SK-N-SH treated with all-trans-retinoic acid at 6 μM for 48 hours (cell line): ENCODE measurements at regions not wholly inside any gene's neighbourhood (a gene's known extent, or its start where the extent isn't known, plus 50 kb on each side); places are given as distances from the start of the nearest gene placed in this dataset.

ENCODE experiments used
- ATAC-seq: fragments of 200-7000 bp; cut with Tn5 transposase; 3 replicates; pipeline ENCODE4 v1.9.1; 2020; ENCODE audit warnings: mild to moderate bottlenecking, moderate library complexity
- ARNTL ChIP-seq: fragments of 450-650 bp; formaldehyde crosslinking; IDR thresholded peaks from 2 replicates; pipeline ENCODE4 v1.5.0; 2020; ENCODE audit warnings: low read depth, mild to moderate bottlenecking, moderate library complexity, borderline replicate concordance
- BACH2 ChIP-seq: fragments of 250-450 bp; sonication (Bioruptor Pico); IDR thresholded peaks from 2 replicates; pipeline ENCODE4 v1.9.0; 2021; ENCODE audit warnings: mild to moderate bottlenecking, borderline replicate concordance
- CREB5 ChIP-seq: fragments of 250-450 bp; sonication (Bioruptor Pico); IDR thresholded peaks from 2 replicates; pipeline ENCODE4 v1.5.1; 2020; ENCODE audit warnings: low read depth, mild to moderate bottlenecking, moderate library complexity
- ESRRG ChIP-seq: fragments of 250-450 bp; sonication (Bioruptor Pico); IDR thresholded peaks from 2 replicates; pipeline ENCODE4 v1.6.1; 2021; ENCODE audit warnings: mild to moderate bottlenecking
- GLIS3 ChIP-seq: fragments of 250-450 bp; sonication (Bioruptor Pico); IDR thresholded peaks from 2 replicates; pipeline ENCODE4 v1.5.0; 2020; ENCODE audit warnings: mild to moderate bottlenecking, moderate library complexity
- ISL1 ChIP-seq: fragments of 250-450 bp; sonication (Bioruptor Pico); IDR thresholded peaks from 2 replicates; pipeline ENCODE4 v2.1.2; 2022; ENCODE audit warnings: mild to moderate bottlenecking, moderate library complexity
- OSR1 ChIP-seq: fragments of 250-450 bp; sonication (Bioruptor Pico); IDR thresholded peaks from 2 replicates; pipeline ENCODE4 v1.8.0; 2022; ENCODE audit warnings: moderate library complexity, mild to moderate bottlenecking, inconsistent platforms
- POU6F1 ChIP-seq: fragments of 250-450 bp; sonication (Bioruptor Pico); IDR thresholded peaks from 2 replicates; pipeline ENCODE4 v1.8.0; 2021; ENCODE audit warnings: low read depth, mild to moderate bottlenecking, moderate library complexity, borderline replicate concordance
- PPARA ChIP-seq: fragments of 250-450 bp; sonication (Bioruptor Pico); IDR thresholded peaks from 2 replicates; pipeline ENCODE4 v1.5.0; 2020; ENCODE audit warnings: mild to moderate bottlenecking, borderline replicate concordance
- RARB ChIP-seq: fragments of 250-450 bp; sonication (Bioruptor Pico); IDR thresholded peaks from 2 replicates; pipeline ENCODE4 v1.8.0; 2021; ENCODE audit warnings: mild to moderate bottlenecking, moderate library complexity
- SNAI2 ChIP-seq: fragments of 250-450 bp; sonication (Bioruptor Pico); IDR thresholded peaks from 2 replicates; pipeline ENCODE4 v1.5.0; 2020; ENCODE audit warnings: mild to moderate bottlenecking, moderate library complexity
- TCF4 ChIP-seq: fragments of 250-450 bp; sonication (Bioruptor Pico); IDR thresholded peaks from 2 replicates; pipeline ENCODE4 v1.8.0; 2021; ENCODE audit warnings: mild to moderate bottlenecking, moderate library complexity, borderline replicate concordance
- TOX ChIP-seq: fragments of 250-450 bp; sonication (Bioruptor Pico); IDR thresholded peaks from 2 replicates; pipeline ENCODE4 v1.8.0; 2021; ENCODE audit warnings: mild to moderate bottlenecking, moderate library complexity, borderline replicate concordance
- TSHZ2 ChIP-seq: fragments of 250-450 bp; sonication (Bioruptor Pico); IDR thresholded peaks from 2 replicates; pipeline ENCODE4 v1.5.0; 2020; ENCODE audit warnings: mild to moderate bottlenecking, moderate library complexity
- ZC3H10 ChIP-seq: fragments of 250-450 bp; sonication (Bioruptor Pico); IDR thresholded peaks from 2 replicates; pipeline ENCODE4 v1.5.1; 2021; ENCODE audit warnings: mild to moderate bottlenecking, moderate library complexity
- ZFP3 ChIP-seq: fragments of 250-450 bp; sonication (Bioruptor Pico); IDR thresholded peaks from 2 replicates; pipeline ENCODE4 v1.5.0; 2020; ENCODE audit warnings: mild to moderate bottlenecking, moderate library complexity
- ZFP30 ChIP-seq: fragments of 450-650 bp; formaldehyde crosslinking; IDR thresholded peaks from 2 replicates; pipeline ENCODE4 v1.5.0; 2022; ENCODE audit warnings: mild to moderate bottlenecking, moderate library complexity
- ZNF565 ChIP-seq: fragments of 450-650 bp; formaldehyde crosslinking; conservative IDR thresholded peaks from 2 replicates; pipeline ENCODE4 v1.5.0; 2020; ENCODE audit warnings: low read depth, mild to moderate bottlenecking, moderate library complexity
- ZNF70 ChIP-seq: fragments of 450-650 bp; formaldehyde crosslinking; IDR thresholded peaks from 2 replicates; pipeline ENCODE4 v1.5.0; 2020; ENCODE audit warnings: mild to moderate bottlenecking, moderate library complexity
- ZNF8 ChIP-seq: fragments of 450-650 bp; formaldehyde crosslinking; IDR thresholded peaks from 2 replicates; pipeline ENCODE4 v1.5.0; 2020; ENCODE audit warnings: mild to moderate bottlenecking, moderate library complexity
- TF ChIP-seq, protein P1 (sequence below): fragments of 250-450 bp; sonication (Bioruptor Pico); IDR thresholded peaks from 2 replicates; pipeline ENCODE4 v1.5.1; 2021; ENCODE audit warnings: mild to moderate bottlenecking, moderate library complexity

GRCh38 chr1:103247517-103247916 lies 139.2 kb upstream of the COL11A1 start:
- no peak for ATAC-seq
- TF ChIP-seq ARNTL (CRISPR knock-in tag), result no peak
- no peak for TF ChIP-seq TSHZ2 (CRISPR knock-in tag)

DNA sequence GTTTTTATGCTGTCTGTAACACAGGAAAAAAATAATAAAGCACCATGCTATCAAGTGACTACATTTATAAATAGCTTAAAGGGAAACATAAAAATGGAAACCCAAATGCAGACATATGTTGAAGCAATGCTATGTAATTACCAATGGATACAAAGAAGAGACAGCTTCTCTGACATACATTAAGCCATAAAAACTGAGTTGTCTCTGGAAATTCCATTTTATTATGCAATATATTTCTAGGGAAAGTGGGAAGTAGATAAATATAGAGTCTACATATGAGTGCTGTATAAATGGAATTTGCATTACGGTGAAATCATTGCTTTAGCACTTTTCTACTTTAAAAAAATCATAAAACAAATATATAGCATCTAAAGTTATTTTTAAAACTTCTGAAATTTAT lies 135.2 kb upstream of the COL11A1 start:
- no peak for TF ChIP-seq RARB (CRISPR knock-in tag)
- TF ChIP-seq ZC3H10 (CRISPR knock-in tag), result no peak
- no peak for TF ChIP-seq ZNF565 (CRISPR knock-in tag)
- no peak for TF ChIP-seq SNAI2 (CRISPR knock-in tag)
- TF ChIP-seq TOX (CRISPR knock-in tag), result no peak
- no peak for TF ChIP-seq CREB5 (CRISPR knock-in tag)
- no peak for TF ChIP-seq POU6F1 (CRISPR knock-in tag)
- TF ChIP-seq ZFP3 (CRISPR knock-in tag), result no peak
- TF ChIP-seq TSHZ2 (CRISPR knock-in tag), result no peak
- TF ChIP-seq ZFP30 (CRISPR knock-in tag), result no peak
- TF ChIP-seq ISL1 (CRISPR knock-in tag), result no peak
- no peak for TF ChIP-seq ESRRG (CRISPR knock-in tag)
- TF ChIP-seq, protein P1, sequence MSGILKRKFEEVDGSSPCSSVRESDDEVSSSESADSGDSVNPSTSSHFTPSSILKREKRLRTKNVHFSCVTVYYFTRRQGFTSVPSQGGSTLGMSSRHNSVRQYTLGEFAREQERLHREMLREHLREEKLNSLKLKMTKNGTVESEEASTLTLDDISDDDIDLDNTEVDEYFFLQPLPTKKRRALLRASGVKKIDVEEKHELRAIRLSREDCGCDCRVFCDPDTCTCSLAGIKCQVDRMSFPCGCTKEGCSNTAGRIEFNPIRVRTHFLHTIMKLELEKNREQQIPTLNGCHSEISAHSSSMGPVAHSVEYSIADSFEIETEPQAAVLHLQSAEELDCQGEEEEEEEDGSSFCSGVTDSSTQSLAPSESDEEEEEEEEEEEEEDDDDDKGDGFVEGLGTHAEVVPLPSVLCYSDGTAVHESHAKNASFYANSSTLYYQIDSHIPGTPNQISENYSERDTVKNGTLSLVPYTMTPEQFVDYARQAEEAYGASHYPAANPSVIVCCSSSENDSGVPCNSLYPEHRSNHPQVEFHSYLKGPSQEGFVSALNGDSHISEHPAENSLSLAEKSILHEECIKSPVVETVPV (CRISPR knock-in tag), result no peak
- no peak for TF ChIP-seq TCF4 (CRISPR knock-in tag)
- no peak for TF ChIP-seq ZNF70 (CRISPR knock-in tag)
- no peak for TF ChIP-seq ARNTL (CRISPR knock-in tag)
- no peak for TF ChIP-seq PPARA (CRISPR knock-in tag)
- ATAC-seq, result no peak

- no peak for ATAC-seq
- no peak for TF ChIP-seq ZNF8
- no peak for TF ChIP-seq ZFP3 (CRISPR knock-in tag)
- TF ChIP-seq OSR1, result no peak
- no peak for TF ChIP-seq BACH2 (CRISPR knock-in tag)
- TF ChIP-seq RARB (CRISPR knock-in tag), result no peak
- TF ChIP-seq ZFP30 (CRISPR knock-in tag), result no peak
- TF ChIP-seq TSHZ2 (CRISPR knock-in tag), result no peak
- TF ChIP-seq ESRRG (CRISPR knock-in tag), result no peak
- TF ChIP-seq SNAI2 (CRISPR knock-in tag), result no peak
- no peak for TF ChIP-seq POU6F1 (CRISPR knock-in tag)
- no peak for TF ChIP-seq ARNTL (CRISPR knock-in tag)
- no peak for TF ChIP-seq GLIS3 (CRISPR knock-in tag)
- TF ChIP-seq, protein P1 (CRISPR knock-in tag), result no peak
Observed at GRCh38 chr1:103239034-103239433, 130.7 kb upstream of the COL11A1 start.
